ENCODE measurements at regions not wholly inside any gene's neighbourhood (a gene's known extent, or its start where the extent isn't known, plus 50 kb on each side); places are given as distances from the start of the nearest gene placed in this dataset.

GRCh38 chr7:125661-126060, 66.7 kb upstream of the FAM20C start:
- H3K36me3 ChIP-seq (replicated peaks in 1 of 2; ENCODE audit: control insufficient read depth in 1 of 2, insufficient read depth in 2 of 2, low read length in 1 of 2) = no peaks in the 10 kb centered on the region
- no peak for DNase-seq
- no peak overlapping the region for H2AFZ ChIP-seq (ENCODE audit: low read depth)
- H3K4me3 ChIP-seq (ENCODE audit: low read depth in 2 of 2, low read length in 1 of 2) = no peak overlapping the region
- TF ChIP-seq, protein P1, sequence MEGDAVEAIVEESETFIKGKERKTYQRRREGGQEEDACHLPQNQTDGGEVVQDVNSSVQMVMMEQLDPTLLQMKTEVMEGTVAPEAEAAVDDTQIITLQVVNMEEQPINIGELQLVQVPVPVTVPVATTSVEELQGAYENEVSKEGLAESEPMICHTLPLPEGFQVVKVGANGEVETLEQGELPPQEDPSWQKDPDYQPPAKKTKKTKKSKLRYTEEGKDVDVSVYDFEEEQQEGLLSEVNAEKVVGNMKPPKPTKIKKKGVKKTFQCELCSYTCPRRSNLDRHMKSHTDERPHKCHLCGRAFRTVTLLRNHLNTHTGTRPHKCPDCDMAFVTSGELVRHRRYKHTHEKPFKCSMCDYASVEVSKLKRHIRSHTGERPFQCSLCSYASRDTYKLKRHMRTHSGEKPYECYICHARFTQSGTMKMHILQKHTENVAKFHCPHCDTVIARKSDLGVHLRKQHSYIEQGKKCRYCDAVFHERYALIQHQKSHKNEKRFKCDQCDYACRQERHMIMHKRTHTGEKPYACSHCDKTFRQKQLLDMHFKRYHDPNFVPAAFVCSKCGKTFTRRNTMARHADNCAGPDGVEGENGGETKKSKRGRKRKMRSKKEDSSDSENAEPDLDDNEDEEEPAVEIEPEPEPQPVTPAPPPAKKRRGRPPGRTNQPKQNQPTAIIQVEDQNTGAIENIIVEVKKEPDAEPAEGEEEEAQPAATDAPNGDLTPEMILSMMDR (IDR thresholded peaks at IDR 0.05) = no peak
- TF ChIP-seq, protein P2, sequence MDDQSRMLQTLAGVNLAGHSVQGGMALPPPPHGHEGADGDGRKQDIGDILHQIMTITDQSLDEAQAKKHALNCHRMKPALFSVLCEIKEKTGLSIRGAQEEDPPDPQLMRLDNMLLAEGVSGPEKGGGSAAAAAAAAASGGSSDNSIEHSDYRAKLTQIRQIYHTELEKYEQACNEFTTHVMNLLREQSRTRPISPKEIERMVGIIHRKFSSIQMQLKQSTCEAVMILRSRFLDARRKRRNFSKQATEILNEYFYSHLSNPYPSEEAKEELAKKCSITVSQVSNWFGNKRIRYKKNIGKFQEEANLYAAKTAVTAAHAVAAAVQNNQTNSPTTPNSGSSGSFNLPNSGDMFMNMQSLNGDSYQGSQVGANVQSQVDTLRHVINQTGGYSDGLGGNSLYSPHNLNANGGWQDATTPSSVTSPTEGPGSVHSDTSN (IDR thresholded peaks at IDR 0.05) = no peak
- TF ChIP-seq RAD21 (IDR thresholded peaks at IDR 0.05; ENCODE audit: low read length) (no peak), POLR2AphosphoS5 (IDR thresholded peaks at IDR 0.05; ENCODE audit: low read depth, low read length) (no peak), USF2 (IDR thresholded peaks at IDR 0.05; ENCODE audit: borderline replicate concordance, low read depth, low read length) (no peak), TEAD4 (IDR thresholded peaks at IDR 0.05; ENCODE audit: borderline replicate concordance, insufficient read depth) (no peak), NRF1 (IDR thresholded peaks at IDR 0.05; ENCODE audit: low read depth, low read length) (no peak), EZH2phosphoT487 (IDR thresholded peaks at IDR 0.05; ENCODE audit: borderline replicate concordance, low read depth) (no peak)
- TF ChIP-seq, protein P3, sequence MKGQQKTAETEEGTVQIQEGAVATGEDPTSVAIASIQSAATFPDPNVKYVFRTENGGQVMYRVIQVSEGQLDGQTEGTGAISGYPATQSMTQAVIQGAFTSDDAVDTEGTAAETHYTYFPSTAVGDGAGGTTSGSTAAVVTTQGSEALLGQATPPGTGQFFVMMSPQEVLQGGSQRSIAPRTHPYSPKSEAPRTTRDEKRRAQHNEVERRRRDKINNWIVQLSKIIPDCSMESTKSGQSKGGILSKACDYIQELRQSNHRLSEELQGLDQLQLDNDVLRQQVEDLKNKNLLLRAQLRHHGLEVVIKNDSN (IDR thresholded peaks at IDR 0.05; ENCODE audit: borderline replicate concordance, low read depth) = no peak
- ChIA-PET CTCF (interaction anchor here (1.2 kb wide), 1 partner anchor 9 kb away, joined by 4 read pairs; no protein-coding TSS in a partner anchor), POLR2A (no interaction called here)
- H3K27me3 ChIP-seq (ENCODE audit: insufficient read depth) = no peaks in the 10 kb centered on the region
- H3K9ac ChIP-seq = no peak overlapping the region
- H3K4me1 ChIP-seq (ENCODE audit: control insufficient read depth in 1 of 2, insufficient read depth in 2 of 2, low read depth in 1 of 2, low read length in 1 of 2) = no peaks in the 10 kb centered on the region; a peak in 1 of 4 replicates
- no peaks in the 10 kb centered on the region for H3K9me3 ChIP-seq
- WGBS (ENCODE audit: low lambda C conversion rate) = 84% methylated on average over 8 of the region's 8 CpGs
- no peaks in the 10 kb centered on the region for H4K20me1 ChIP-seq (ENCODE audit: insufficient read depth)
- no peaks in the 10 kb centered on the region for H3K9me2 ChIP-seq
- H3K27ac ChIP-seq (ENCODE audit: low read depth in 2 of 2, low read length in 1 of 2) = no peak overlapping the region
- no peaks in the 10 kb centered on the region for H3K79me2 ChIP-seq (ENCODE audit: insufficient read depth)
- H3K4me2 ChIP-seq = no peak overlapping the region
- H3F3A ChIP-seq (replicated peaks; ENCODE audit: insufficient read depth) = no peaks in the 10 kb centered on the region

DNA sequence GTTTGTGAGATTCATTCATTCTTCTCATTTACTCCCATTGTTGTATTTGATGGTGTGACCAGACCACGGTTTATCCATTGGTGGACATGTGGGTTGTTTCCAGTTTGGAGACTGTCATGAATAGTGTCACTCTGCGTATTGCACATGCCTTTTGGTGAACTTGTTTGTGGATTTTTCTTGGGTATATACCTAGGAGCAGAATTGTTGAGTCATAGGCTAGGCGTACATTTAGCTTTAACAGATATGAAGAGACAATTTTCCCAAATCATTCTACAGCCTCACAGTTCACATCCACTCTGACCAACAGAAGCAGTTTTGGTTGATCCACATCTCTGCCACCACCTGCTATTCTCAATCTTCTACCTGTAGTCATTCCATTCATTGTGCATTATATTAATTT, 66.0 kb upstream of the FAM20C start:
- H2AFZ ChIP-seq (ENCODE audit: low read depth) = no peak overlapping the region
- POLR2A ChIA-PET = no interaction called here
- no peaks in the 10 kb centered on the region for H3K9me3 ChIP-seq
- no peak overlapping the region for H3K4me3 ChIP-seq (ENCODE audit: low read depth in 2 of 2, low read length in 1 of 2)
- H4K20me1 ChIP-seq (ENCODE audit: insufficient read depth) = no peaks in the 10 kb centered on the region
- no peaks in the 10 kb centered on the region for H3K36me3 ChIP-seq (replicated peaks in 1 of 2; ENCODE audit: control insufficient read depth in 1 of 2, insufficient read depth in 2 of 2, low read length in 1 of 2)
- no peaks in the 10 kb centered on the region for H3K27me3 ChIP-seq (ENCODE audit: insufficient read depth)
- H3K79me2 ChIP-seq (ENCODE audit: insufficient read depth) = no peaks in the 10 kb centered on the region
- no peaks in the 10 kb centered on the region for H3F3A ChIP-seq (replicated peaks; ENCODE audit: insufficient read depth)
- H3K4me1 ChIP-seq (ENCODE audit: control insufficient read depth in 1 of 2, insufficient read depth in 2 of 2, low read depth in 1 of 2, low read length in 1 of 2) = no peaks in the 10 kb centered on the region; a peak in 1 of 4 replicates
- CTCF ChIA-PET = interaction anchor here (0.7 to 0.9 kb wide), 2 partner anchors 71 to 83 kb away, joined by 3 to 4 read pairs; no protein-coding TSS in a partner anchor
- H3K4me2 ChIP-seq = no peak overlapping the region
- no peaks in the 10 kb centered on the region for H3K9me2 ChIP-seq
- TF ChIP-seq, protein P2 (IDR thresholded peaks at IDR 0.05) = no peak
- TF ChIP-seq GABPA (IDR thresholded peaks at IDR 0.05; ENCODE audit: low read depth) = no peak
- TF ChIP-seq EZH2phosphoT487 (IDR thresholded peaks at IDR 0.05; ENCODE audit: borderline replicate concordance, low read depth) = no peak
- no peak for TF ChIP-seq ZBTB33 (IDR thresholded peaks at IDR 0.05; ENCODE audit: borderline replicate concordance, low read depth)
- H3K27ac ChIP-seq (ENCODE audit: low read depth in 2 of 2, low read length in 1 of 2) = no peak overlapping the region
- WGBS (ENCODE audit: low lambda C conversion rate) = 61% methylated on average over 3 of the region's 3 CpGs
- DNase-seq = no peak
- no peak overlapping the region for H3K9ac ChIP-seq
